GM18907 (cell line): ENCODE measurements at regions not wholly inside any gene's neighbourhood (a gene's known extent, or its start where the extent isn't known, plus 50 kb on each side); places are given as distances from the start of the nearest gene placed in this dataset.

ENCODE experiments used
- ATAC-seq: cut with Tn5 transposase; IDR thresholded peaks from one replicate; pipeline ENCODE4 v1.9.1; 2021; ENCODE audit warnings: mild to moderate bottlenecking, moderate library complexity; ENCODE audit not compliant: unreplicated experiment

- ATAC-seq, result no peak
These were observed 288.5 kb downstream of the PRL start for GRCh38 chr6:22008248-22008836.

DNA sequence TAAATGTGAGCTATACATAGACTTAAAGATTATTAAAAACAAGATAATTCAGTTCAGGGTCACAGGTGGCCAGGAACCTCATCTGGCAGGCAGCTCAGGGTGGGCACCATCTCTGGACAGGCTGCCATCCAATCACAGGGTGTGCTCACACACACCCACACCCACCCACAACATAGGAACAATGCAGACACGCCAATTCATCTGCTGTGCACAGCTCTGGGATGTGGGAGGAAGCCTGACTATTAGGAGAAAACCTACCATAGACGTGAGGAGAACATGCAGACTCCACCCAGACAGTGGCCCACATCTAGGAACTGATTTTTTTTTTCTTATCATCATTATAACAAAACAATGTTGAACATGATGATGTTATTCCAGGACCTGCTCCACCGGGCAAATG is 286.7 kb downstream of the PRL start:
- no peak for ATAC-seq

DNA sequence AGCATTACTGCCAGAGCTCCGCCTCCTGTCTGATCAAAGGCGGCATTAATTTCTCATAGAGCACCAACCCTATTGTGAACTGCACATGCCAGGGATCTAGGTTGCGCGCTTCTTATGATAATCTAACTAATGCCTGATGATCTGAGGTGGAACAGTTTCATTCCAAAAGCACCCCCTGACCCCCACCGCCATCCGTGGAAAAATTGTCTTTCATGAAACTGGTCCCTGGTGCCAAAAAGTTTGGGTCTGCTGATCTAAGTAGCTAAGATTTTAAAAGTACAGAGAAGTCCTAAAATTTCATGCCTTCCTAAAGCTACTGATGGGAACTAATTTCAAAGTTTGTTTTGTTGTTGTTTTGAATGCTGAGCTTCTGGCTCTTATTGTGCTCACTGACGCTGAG is 281.6 kb downstream of the PRL start:
- no peak for ATAC-seq

DNA sequence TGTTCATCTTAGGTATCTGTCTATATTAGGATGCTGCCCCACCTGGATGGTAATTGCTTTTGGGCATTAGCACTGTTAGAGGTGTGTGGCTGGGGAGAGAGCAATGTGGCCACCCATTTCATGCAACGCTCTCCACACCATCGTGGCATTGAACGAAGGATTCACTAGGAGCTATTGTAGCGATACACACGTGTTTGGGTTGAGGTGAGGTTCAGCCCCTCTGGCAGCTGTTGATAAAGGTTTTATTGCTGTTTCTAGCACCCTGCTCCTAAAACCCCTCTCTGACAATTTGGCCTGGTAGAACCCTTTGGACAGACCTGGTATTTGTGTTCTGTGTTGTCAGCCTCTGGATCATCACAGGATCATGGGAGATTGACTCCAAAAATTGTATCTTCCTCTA is 280.9 kb downstream of the PRL start:
- no peak for ATAC-seq

GRCh38 chr6:22017272-22017671 is 279.6 kb downstream of the PRL start:
- no peak for ATAC-seq

GRCh38 chr6:22017766-22018165 is 279.1 kb downstream of the PRL start:
- ATAC-seq, result no peak

DNA sequence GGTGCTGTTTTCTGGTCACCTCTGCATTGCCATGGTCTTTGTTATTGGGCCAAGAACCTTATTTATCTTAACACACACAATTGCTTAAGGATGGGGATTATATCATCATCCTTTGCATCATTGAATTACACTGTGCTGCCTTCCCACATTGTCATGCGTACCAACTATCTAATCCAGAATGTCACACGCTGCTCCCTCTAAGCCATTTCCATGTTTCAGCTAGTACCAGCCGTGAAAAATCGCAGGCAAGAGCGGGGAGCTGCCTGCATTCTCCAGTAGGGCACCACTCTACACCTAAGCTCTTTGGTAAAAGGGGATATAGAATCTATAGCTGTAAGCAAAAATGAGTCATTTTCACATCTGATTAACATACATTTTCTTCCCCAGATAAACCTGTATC is 277.0 kb downstream of the PRL start:
- ATAC-seq, result no peak

DNA sequence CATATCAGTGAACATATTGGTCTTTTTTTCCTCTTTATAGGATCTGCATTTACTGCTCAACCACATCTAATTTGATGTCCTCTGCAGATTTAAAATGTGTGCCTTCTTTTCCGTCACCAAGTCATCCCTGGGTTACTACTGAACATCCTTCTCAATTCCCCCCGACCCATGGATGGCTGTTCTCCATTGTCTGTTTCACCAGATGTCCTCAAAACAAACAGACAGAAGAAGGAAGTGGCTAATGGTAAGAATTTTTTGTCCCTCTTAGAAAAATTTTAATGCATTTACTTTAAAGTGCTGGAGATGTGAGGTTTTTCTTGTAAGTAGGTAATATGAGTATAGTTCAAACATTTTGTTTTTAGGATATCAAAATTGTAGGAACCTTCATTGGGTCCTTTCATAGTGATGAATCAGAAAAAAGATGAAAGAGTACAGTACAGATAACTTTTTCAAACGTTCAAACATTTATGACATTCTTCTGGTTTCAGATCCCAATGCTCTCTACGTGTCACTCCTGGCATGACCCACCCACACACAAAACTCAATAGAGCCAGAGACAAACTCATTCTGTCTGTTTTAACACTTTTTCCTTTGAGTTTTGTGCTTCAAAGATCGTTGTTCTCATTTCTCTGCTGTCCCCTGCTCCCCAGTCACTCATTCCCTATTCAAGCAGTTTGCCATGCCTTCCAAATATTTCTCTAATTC is 276.4 kb downstream of the PRL start:
- no peak for ATAC-seq

DNA sequence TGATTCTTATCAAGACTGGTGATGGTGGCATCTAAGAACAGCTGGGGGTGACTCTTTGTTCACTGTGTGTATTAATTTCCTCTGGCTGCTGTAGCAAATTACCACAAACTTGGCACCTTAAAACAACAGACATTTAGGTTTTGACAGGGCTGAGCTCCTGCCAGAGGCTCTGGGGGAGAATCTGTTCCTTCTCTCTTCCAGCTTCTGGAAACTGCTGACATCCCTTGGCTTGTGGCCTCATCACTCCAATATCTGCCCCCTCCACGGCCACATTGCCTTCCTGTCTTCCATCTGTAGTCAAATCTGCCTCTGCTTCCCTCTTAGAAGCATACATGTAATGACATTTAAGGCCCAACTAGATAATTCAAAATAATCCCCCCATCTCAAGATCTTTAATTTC is 274.9 kb downstream of the PRL start:
- no peak for ATAC-seq

DNA sequence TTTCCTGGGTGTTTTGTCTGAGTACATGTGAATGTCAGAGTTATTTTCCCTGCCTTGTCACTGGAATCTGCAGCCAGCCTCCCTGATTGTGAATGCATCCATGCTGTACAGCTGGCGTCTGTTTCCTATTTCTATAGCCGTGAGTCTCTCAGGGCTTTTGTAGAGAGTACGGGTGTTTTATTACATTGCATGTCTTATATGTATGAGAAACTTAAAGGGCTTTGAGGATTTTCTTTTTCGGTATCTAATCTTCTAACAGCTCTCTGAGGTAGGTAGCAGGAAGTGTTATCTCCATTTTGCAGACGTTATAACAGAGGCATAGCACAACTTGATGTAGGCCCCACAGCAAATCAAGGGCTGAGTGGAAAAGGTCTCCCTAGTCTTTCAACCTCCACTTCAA is 272.9 kb downstream of the PRL start:
- ATAC-seq, result no peak

DNA sequence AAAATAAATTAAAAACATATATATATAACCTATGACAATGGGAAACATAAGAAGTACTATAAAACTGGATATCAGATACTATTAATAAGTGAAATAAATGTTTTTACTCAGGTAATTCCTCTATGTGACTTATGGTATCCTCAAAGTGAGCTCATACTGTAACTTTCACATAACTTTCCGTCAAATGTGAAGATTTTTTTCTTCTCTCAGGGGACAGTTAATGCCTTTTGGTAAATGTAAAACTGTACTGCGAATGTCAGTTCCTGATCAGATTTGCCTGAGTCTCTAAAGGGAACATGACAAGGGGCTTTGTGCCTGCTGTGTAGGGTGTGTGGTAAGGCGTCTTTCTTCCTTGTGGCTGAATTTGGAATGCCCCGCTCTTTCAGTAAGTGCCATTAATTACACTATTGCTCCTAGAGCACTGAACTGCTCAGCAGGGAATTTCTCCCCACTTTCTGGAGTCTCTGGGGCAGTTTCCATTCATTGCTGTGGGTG is 271.8 kb downstream of the PRL start:
- peak; percentile 63 for ATAC-seq

- peak; percentile 75 for ATAC-seq
These were observed 271.2 kb downstream of the PRL start for GRCh38 chr6:22025468-22026163.

DNA sequence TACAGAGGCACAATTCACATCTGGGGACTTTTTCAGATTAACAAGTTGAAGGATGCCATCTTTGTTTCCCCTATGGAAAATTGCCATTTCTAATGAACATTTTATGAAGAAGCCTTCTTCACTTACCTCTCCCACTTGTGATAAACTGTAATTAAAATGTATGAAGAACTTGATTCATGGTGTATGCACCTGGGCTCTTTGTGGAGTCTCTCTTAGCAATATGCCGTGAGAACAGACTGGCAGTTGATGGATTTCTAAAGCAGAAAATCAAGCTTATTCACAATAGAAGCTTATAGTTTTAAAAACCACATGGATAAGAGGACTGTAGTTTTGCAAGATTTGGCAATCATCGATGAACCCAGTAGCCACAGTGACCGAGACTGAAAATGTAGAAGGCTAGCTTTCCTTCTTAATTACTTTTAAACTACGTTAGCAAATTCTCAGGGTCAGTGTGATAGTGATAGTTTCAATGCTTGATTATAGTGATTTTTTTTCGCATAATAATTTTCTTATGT is 270.6 kb downstream of the PRL start:
- ATAC-seq, result peak; percentile 14

GRCh38 chr6:22027040-22027725 is 269.7 kb downstream of the PRL start:
- ATAC-seq, result no peak

DNA sequence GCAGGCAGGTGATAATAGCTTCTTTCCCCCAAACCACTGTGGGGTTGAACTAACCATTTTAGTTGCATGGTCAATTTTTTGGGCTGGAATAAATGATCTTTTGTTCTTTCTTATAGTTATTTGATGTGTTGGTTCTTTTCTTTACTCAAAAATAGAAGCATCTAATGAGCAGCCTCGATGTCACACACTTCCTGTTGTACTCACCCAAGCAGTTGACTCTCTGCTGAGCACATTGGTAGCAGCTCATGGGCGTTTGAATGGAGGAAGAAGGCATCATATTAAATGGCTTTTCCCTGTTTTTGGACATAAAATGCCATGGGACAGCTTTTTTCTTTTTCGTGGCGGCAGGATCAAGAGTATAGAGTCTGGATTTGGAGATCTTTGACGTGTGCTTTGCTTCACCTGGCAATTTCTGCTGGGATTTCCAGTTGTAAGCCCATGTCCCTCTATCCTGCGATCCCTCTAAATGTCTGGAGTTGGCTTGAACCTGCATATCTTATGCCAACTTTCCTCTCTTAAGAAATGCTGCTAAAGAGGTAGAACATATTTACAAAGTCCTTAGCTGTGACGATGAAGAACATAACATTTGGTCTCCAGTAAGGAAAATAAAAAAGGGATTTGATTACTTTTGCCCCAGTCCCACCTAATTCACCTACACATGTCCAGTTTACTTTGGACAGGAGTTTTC is 268.3 kb downstream of the PRL start:
- no peak for ATAC-seq

GRCh38 chr6:22029171-22029570 is 267.7 kb downstream of the PRL start:
- ATAC-seq, result no peak

- no peak for ATAC-seq
These were observed 265.9 kb downstream of the PRL start for GRCh38 chr6:22030730-22031619.

- ATAC-seq, result no peak
These were observed 261.1 kb downstream of the PRL start for GRCh38 chr6:22035690-22036089.

- peak; percentile 90 for ATAC-seq
These were observed 260.6 kb downstream of the PRL start for GRCh38 chr6:22036275-22036674.

DNA sequence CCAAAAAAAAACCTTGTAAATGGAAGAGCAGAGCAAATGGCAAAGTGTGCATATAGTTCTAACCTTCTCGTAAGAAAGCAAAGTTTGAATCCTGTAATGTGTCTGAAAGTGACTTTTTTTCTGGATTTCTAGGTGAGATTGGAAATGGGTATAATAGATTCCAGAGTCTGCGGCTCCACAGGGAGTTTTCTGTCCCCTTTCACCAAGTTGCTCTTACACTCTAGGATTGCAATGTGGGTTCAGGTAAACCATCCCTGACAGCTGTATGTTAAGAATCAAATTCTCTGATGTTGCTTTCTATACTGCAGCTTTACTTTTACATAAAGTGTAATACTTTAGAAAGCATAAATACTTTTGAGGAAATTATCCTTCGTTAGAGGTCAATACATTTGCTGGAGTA is 260.1 kb downstream of the PRL start:
- peak; percentile 12 for ATAC-seq
